ENCODE measurements at regions not wholly inside any gene's neighbourhood (a gene's known extent, or its start where the extent isn't known, plus 50 kb on each side); places are given as distances from the start of the nearest gene placed in this dataset.

- no peak for TF ChIP-seq ZNF462 (CRISPR knock-in tag; IDR thresholded peaks at IDR 0.05)
- no peak for TF ChIP-seq ZNF331 (CRISPR knock-in tag; IDR thresholded peaks at IDR 0.05; ENCODE audit: low read depth)
- TF ChIP-seq JUNB (IDR thresholded peaks at IDR 0.05; ENCODE audit: unreplicated experiment) = no peak
- TF ChIP-seq EZH2 (IDR thresholded peaks at IDR 0.05; ENCODE audit: low read depth, unreplicated experiment) = no peak
- TF ChIP-seq EZH2phosphoT487 (IDR thresholded peaks at IDR 0.05; ENCODE audit: unreplicated experiment) = no peak
Observed at GRCh38 chr1:170823120-170823519, 112.2 kb upstream of the MROH9 start (continued).

GRCh38 chr1:170831276-170831675, 104.1 kb upstream of the MROH9 start:
- Histone ChIP-seq H3K79me2 (replicated peaks; ENCODE audit: insufficient read depth) (no peaks in the 10 kb centered on the region), H2AFZ (no peak overlapping the region), H3K4me1 (ENCODE audit: insufficient read depth) (no peaks in the 10 kb centered on the region), H3K4me3 (no peak overlapping the region), H3K27ac (ENCODE audit: low read depth) (no peak overlapping the region), H4K20me1 (replicated peaks; ENCODE audit: insufficient read depth) (no peaks in the 10 kb centered on the region), H3K27me3 (ENCODE audit: insufficient read depth) (no peaks in the 10 kb centered on the region), H3K9me2 (ENCODE audit: insufficient read depth) (0 out of 2 replicates have a peak, but pooled peaks cover 5% of the 10 kb centered on the region), H3K36me3 (ENCODE audit: insufficient read depth) (no peaks in the 10 kb centered on the region), H3K4me2 (no peak overlapping the region), H3F3A (replicated peaks; ENCODE audit: low read depth) (no peaks in the 10 kb centered on the region)
- no peak overlapping the region for H3K4me3 Mint-ChIP-seq
- no peaks in the 10 kb centered on the region for H3K4me1 Mint-ChIP-seq
- no peak for ATAC-seq
- DNase-seq (ENCODE audit: low spot score) = no peak
- no peak overlapping the region for H3K27ac Mint-ChIP-seq
- peaks cover 2% of the 10 kb centered on the region for H3K27me3 Mint-ChIP-seq (ENCODE audit: insufficient read depth, low read depth, poor library complexity)
- peaks cover 18% of the 10 kb centered on the region for H3K9me3 Mint-ChIP-seq
- H3K36me3 Mint-ChIP-seq (ENCODE audit: low read depth) = no peaks in the 10 kb centered on the region
- no peak for TF ChIP-seq CREB1 (CRISPR knock-in tag; IDR thresholded peaks at IDR 0.05; ENCODE audit: low read depth)
- no peak for TF ChIP-seq ETS1 (IDR thresholded peaks at IDR 0.05)
- no peak for TF ChIP-seq JUNB (IDR thresholded peaks at IDR 0.05; ENCODE audit: unreplicated experiment)
- no peak for TF ChIP-seq ZNF462 (CRISPR knock-in tag; IDR thresholded peaks at IDR 0.05)
- no peak for TF ChIP-seq NANOG (IDR thresholded peaks at IDR 0.05; ENCODE audit: borderline replicate concordance)
- no peak for TF ChIP-seq POLR2AphosphoS5 (IDR thresholded peaks at IDR 0.05; ENCODE audit: low read depth)

Data from GM23338 (cell line).